GM12874 (cell line): ENCODE measurements at regions not wholly inside any gene's neighbourhood (a gene's known extent, or its start where the extent isn't known, plus 50 kb on each side); places are given as distances from the start of the nearest gene placed in this dataset.

Experiments used
- TF ChIP-seq, protein P1 (sequence below): IDR thresholded peaks from 2 replicates; pipeline ENCODE4 v1.5.1; 2011; ENCODE audit warnings: low read depth, mild to moderate bottlenecking, control low read depth, low read length, moderate library complexity; ENCODE audit not compliant: insufficient read depth

DNA sequence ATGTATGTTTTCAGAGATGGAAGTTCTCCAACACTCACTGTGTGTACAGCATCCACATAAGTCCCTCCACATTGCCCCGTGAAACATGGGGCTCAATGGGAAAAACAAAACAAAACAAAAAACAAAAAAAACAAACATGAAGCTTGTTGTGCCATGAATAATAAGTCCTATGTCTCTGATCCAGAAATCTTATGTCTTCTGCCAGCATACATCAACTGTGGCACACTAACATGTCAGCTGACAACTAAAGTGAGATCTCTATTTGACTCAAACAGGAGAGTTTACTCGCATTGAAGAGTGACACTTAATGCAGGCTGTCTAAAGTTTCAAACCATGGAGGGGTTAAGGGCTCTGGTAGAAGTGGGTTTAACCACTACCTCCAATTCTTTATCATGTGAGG, 180.2 kb upstream of the ROBO1 start:
- TF ChIP-seq, protein P1, sequence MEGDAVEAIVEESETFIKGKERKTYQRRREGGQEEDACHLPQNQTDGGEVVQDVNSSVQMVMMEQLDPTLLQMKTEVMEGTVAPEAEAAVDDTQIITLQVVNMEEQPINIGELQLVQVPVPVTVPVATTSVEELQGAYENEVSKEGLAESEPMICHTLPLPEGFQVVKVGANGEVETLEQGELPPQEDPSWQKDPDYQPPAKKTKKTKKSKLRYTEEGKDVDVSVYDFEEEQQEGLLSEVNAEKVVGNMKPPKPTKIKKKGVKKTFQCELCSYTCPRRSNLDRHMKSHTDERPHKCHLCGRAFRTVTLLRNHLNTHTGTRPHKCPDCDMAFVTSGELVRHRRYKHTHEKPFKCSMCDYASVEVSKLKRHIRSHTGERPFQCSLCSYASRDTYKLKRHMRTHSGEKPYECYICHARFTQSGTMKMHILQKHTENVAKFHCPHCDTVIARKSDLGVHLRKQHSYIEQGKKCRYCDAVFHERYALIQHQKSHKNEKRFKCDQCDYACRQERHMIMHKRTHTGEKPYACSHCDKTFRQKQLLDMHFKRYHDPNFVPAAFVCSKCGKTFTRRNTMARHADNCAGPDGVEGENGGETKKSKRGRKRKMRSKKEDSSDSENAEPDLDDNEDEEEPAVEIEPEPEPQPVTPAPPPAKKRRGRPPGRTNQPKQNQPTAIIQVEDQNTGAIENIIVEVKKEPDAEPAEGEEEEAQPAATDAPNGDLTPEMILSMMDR, result no peak

DNA sequence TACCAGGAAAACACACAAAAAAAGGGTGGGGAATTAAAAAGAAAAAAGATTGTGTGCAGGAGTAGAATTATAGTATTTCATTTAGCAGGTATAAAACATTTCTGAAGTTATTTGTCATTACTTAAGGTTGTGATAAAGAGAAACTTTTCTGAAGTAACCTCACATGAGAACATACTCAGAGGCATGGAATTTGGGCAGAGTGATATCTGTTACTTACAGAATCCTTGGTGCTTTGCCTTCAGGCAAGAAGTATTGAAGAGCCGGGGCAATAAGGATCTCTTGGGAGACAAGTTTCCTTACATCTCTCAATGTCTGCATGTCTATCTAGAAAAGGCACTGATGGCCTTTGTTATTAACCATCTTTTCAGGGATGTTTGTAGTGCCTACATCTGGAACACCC, 179.7 kb upstream of the ROBO1 start:
- TF ChIP-seq, protein P1, result no peak

DNA sequence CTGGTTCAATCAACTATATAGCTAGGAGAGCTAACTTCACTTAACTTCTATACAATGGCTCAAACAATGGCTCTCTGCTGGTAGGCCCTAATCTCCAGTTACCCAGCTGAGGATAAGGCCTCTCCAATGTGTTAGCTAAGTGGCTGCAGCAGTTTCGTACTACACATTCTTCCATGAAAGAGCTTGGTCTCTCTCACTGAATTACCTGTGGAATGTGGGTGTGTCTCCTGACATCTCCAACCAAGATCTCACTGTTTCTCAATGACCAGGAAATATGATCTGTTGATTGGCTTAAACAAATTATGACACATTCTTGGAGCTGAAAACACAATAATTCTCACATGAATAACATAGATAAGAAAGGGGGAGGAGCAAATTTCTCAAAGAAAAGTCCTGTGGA, 169.8 kb upstream of the ROBO1 start:
- TF ChIP-seq, protein P1, result no peak

DNA sequence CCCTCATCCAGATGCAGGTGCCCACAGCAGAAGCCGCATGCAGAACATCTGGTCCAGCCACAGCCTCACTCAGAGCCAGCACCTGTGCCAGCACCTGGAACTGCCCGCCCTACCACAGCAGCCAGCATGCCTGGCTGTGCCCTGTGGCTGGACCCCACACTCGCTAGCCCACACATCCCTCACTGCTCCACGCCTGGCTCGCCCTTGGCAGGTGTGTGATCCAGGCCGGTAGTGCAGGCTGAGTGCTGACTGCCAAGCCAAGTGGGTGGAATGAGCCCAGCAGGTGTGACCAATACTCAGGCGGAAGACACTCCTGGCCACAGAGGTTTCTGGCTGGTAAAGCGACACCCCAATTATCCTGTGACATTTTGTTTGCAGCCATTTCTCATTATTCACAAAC, 162.4 kb upstream of the ROBO1 start:
- TF ChIP-seq, protein P1, result no peak

DNA sequence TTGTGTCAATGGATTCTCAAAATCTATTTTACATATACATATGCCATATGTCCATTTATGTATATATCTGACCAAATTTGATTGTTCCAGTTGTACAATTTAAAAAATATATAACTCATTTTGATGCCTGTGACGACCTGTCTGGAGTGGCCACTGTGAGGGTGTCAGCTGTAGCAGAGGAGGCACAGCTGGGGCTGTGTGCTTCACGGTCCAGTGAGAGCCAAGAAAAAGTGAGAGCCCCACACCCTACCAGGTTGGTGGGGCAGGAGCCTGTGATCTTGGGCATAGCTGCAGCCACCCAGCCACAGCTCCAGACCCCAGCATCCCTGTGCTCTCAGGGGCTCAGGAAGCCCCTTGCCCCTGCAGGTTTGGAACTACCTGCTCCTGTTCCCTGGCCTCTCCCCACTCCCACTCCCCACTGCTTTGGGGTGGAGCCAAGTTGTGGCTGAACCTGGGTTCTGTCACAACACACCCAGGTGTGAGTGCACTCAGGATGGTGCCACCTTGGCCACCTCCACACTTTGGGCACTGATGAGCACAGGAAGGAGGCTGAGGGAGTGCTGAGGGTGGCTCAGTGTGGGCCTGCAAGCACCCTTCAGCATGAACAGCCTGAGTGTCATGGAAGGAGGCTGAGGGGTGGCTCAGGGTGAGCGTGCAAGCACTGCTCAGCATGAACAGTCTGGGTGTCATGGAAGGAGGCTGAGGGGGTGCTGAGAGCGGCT, 161.1 kb upstream of the ROBO1 start:
- TF ChIP-seq, protein P1, result no peak

DNA sequence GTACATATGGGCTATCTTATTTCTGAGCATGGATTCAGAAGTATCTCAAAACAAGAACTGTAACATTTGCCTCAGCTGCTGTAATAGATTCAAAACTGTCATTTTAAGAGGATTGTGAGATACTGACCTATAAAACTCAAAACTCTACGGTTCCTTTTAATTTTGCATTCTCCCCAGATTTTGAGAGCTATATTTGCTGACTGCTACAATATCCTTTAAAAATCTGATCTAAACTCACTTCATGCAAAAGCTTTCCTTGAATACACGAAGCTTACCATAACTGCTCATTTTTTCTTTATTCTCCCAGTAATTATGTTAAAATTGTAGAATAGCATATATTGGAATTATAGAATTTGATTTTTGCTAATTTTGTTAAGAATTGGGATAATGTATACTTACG, 158.7 kb upstream of the ROBO1 start:
- TF ChIP-seq, protein P1, result no peak

DNA sequence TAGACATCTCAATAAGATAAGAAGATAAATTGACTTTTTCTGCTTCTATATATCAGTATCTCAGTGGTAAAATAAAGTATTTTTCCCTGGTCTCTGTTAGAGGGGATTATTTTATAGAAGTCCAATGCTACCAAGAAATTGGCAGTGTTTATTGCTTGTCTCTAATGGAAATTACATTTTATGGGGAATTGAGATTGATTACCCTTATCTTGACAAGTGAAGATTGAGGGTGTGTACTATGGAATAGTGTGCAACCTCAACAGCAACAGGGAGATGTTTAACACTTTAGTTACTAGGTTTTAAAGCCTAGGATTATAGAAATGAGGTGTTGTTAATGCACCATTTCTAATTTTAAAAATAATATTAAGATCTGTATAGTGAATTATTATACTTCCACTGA, 154.8 kb upstream of the ROBO1 start:
- TF ChIP-seq, protein P1, result no peak
